Panc1 (cell line): ENCODE measurements at regions not wholly inside any gene's neighbourhood (a gene's known extent, or its start where the extent isn't known, plus 50 kb on each side); places are given as distances from the start of the nearest gene placed in this dataset.

Experiments
- POLR2AphosphoS5 ChIP-seq: IDR thresholded peaks from 2 replicates; pipeline ENCODE4 v1.6.1; 2012; ENCODE audit warnings: mild to moderate bottlenecking, low read depth, low read length, moderate library complexity
- TCF7L2 ChIP-seq: IDR thresholded peaks from 2 replicates; pipeline ENCODE4 v1.6.1; 2011; ENCODE audit warnings: mild to moderate bottlenecking, low read depth, low read length, inconsistent platforms
- TF ChIP-seq, protein P1 (sequence below): fragments of 450-650 bp; IDR thresholded peaks from 2 replicates; pipeline ENCODE4 v1.5.1; 2017; ENCODE audit warnings: mild to moderate bottlenecking

GRCh38 chr2:153812632-153813031 lies 59.1 kb upstream of the GALNT13 start:
- TF ChIP-seq, protein P1, sequence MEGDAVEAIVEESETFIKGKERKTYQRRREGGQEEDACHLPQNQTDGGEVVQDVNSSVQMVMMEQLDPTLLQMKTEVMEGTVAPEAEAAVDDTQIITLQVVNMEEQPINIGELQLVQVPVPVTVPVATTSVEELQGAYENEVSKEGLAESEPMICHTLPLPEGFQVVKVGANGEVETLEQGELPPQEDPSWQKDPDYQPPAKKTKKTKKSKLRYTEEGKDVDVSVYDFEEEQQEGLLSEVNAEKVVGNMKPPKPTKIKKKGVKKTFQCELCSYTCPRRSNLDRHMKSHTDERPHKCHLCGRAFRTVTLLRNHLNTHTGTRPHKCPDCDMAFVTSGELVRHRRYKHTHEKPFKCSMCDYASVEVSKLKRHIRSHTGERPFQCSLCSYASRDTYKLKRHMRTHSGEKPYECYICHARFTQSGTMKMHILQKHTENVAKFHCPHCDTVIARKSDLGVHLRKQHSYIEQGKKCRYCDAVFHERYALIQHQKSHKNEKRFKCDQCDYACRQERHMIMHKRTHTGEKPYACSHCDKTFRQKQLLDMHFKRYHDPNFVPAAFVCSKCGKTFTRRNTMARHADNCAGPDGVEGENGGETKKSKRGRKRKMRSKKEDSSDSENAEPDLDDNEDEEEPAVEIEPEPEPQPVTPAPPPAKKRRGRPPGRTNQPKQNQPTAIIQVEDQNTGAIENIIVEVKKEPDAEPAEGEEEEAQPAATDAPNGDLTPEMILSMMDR: no peak
- TF ChIP-seq POLR2AphosphoS5 (no peak), TCF7L2 (no peak)
